Limb (tissue), 2 donors: ENCODE measurements at regions not wholly inside any gene's neighbourhood (a gene's known extent, or its start where the extent isn't known, plus 50 kb on each side); places are given as distances from the start of the nearest gene placed in this dataset.

ENCODE experiments used
- DNase-seq, 2 donors: peaks; one replicate each; pipeline ENCODE4 v3.0.0-alpha.2; 2016; ENCODE audit errors: extremely low spot score in 2 of 2

GRCh38 chr5:20469792-20470191 lies 481.8 kb upstream of the CDH18 start:
- no peak for DNase-seq

GRCh38 chr5:20469390-20469789 lies 481.4 kb upstream of the CDH18 start:
- DNase-seq: no peak

- no peak for DNase-seq
Observed at GRCh38 chr5:20466512-20466911, 478.5 kb upstream of the CDH18 start.

- no peak for DNase-seq
Observed at GRCh38 chr5:20463206-20463605, 475.2 kb upstream of the CDH18 start.

- DNase-seq: no peak
Observed at GRCh38 chr5:20446121-20446520, 458.1 kb upstream of the CDH18 start.

GRCh38 chr5:20445326-20445860 lies 457.4 kb upstream of the CDH18 start:
- DNase-seq: no peak

GRCh38 chr5:20434786-20435185 lies 446.8 kb upstream of the CDH18 start:
- DNase-seq: no peak

- DNase-seq: no peak
Observed at GRCh38 chr5:20420991-20421595, 433.1 kb upstream of the CDH18 start.
